NCI-H446 (cell line): ENCODE measurements at regions not wholly inside any gene's neighbourhood (a gene's known extent, or its start where the extent isn't known, plus 50 kb on each side); places are given as distances from the start of the nearest gene placed in this dataset.
"Not testable (repeated sequence)": the region's sequence is repeated elsewhere in the genome, so short reads cannot be mapped to it uniquely, and the experiment has no call there.

Source experiments
- DNase-seq, 2 experiments: peaks; one replicate each; lab custom pipeline; 2025; lab: John Stamatoyannopoulos, UW

DNA sequence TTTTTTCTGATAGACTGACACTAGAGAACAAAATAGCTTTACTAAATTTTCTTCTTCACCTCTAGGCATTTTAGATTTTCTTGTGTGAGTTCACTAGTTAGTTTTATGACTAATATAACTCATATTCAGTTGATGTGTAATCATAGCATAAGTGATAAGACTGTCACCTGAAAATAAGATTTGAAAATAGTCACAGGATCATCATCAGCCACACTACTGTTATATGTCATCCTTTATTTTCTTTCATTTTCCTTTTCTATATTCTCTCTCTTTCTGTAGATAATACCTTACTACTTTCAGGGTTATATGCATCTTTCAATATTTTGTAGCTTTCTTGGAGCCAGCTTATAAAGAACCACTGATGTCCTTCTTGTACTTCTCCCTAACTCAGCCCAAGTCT lies 292.6 kb downstream of the TDRD3 start:
- no peak for DNase-seq

DNA sequence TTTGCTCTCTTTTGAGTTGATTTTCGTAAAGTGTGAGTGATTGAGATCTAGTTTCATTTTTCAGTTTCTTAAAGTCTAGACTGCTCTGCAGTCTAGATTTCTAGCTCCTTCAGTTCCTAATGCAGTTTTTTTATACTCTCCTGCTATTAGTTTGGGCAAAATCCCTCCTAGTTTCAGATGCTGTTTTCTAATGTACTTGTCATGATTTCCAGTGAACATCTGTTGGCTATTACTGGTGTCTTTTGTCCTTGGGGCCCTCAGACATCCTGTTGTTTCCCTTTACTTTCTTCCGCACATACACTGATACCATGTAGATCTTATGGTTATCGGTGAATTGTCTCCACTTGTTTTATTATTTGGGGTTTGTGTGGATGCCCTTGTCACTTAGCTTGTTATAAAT lies 292.1 kb downstream of the TDRD3 start:
- no peak for DNase-seq

DNA sequence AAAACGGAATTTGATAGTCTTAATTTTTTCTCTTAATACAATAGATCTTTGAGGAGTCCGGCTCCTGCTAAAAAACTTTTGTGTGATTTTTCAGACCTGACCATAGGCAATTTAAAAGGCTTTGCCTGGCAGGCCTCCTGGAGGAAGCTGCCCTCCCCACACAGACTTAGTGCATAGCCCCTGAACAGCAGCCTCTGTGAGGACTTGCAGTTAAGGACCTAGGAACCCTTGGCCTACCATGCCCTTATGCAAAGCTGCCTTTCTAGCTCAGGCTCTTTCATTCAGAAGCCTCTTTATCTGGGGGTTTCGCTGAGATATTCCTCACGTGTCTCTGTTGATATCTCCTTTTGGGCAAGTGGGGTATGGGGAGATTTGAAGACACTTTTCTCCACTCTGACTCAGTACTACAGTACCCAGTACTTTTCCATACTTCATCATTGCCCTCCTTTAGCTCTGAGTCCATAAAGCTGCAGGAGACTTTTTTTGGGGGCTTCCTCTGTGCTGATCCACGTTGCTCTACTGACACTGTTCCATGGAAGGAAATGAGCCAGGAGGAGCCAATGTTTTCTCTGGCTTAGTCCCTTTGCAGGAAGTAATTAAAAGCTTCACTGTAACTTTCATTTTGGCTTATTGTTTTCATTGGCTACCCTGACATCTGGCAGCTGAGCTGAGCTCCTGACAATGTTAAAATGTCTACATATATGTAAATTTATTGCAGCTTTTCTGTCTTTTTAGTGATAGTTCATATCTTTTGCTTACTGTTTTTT lies 283.1 kb downstream of the TDRD3 start:
- DNase-seq: no peak

DNA sequence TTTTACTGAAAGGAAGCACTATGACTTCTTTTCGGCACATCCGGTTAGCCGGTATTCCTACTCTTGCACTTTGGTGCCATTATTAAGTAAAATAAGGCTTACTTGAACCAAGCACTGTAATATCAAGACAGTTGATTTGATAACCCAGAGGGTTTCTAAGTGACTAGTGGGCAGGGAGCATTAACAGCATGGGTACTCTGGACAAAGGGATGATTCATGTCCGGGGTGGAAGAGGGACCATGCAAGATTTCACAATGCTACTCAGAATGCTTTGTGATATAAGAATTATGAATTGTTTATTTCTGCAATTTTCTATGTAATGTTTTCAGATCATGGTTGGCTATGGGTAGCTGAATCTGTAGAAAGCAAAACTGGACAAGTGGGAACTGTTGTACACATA lies 282.1 kb downstream of the TDRD3 start:
- DNase-seq: no peak

DNA sequence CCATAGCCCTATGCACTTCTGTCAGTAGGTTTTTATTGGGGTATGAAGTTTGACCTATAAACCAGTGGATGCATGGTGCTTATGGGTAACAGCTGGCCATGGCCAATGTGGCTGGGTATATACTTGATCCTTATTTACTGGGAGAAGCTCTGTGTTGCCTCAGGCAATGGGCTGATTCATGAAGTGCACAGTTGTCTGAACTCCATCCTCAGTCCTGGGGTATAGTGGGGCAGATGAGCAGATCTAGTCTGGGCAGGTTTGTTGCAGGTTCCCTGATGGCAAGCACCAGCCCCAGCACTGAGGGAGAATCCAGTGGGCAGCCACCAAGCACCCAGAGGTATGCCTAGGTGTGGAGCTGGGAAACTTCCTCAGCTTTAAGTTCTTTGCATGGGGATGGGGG lies 274.4 kb downstream of the TDRD3 start:
- no peak for DNase-seq

DNA sequence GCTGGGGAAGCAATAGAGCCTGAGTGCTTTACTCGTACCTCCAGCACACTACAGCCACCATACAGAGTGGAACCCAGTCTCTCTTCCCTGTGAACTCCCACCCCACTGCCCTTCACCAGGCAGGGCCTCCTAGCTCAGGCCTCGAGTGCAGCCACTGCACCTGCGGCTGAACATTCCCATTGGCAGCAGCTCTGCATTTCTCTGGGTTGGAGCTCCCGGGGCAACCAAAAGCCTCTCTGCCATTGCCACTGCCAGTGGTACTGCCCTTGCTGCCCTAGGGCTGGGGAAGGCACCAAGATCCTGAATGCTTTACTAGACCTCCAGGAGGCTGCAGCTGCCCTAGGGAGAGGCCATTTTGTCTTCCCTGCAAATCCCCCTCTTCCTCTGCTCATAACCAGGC lies 266.8 kb downstream of the TDRD3 start:
- DNase-seq: no peak

DNA sequence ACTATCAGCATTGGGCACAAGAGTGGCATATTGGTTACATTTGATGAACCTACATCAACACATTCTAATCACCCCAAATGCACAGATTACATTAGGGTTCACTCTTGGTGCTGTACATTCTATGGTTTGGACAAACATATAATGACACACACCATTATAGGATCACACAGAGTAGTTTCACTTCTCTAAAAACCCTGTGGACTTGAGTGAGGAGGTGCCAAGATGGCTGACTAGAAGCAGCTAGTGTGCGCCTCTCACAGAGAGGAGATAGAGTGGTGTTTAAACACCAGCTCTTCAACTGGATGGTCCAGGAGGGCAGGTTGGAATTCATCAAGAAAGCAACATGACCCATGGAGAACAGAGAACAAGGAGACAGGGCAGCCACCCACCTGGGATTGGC lies 265.6 kb downstream of the TDRD3 start:
- DNase-seq: no peak

DNA sequence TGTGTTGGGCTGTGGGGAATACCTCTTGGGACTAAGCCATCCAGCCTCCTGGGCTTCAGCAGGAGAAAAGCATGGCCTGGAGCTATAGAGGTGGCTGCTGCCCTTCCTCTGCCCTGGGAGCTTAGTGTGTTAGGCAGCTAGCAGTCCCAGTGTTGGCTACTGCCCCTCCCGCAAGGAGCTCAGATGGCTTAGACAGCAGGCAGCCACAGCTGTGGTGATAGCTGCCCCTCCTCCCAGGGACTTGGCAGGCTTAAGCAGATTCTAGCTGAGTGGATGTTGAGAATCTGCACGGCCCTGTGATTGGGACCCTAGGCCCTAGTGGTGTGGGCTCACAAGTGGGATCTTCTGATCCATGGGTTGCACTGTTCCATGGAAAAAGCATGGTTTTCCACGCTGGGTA lies 264.5 kb downstream of the TDRD3 start:
- DNase-seq: peak in 1 of 2 experiments; percentile 24

DNA sequence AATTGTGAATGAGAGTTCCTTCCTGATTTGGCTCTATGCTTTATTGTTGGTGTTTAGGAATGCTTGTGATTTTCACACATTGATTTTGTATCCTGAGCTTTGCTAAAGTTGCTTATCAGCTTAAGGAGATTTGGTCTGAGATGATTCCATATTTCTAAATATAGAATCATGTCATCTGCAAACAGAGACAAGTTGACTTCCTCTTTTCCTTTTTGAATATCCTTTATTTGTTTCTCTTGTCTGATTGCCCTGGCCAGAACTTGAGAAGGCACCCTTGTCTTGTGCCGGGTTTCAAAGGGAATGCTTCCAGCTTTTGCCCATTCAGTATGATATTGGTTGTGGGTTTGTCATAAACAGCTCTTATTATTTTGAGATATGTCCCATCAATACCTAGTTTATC lies 260.6 kb downstream of the TDRD3 start:
- not testable (repeated sequence) for DNase-seq

DNA sequence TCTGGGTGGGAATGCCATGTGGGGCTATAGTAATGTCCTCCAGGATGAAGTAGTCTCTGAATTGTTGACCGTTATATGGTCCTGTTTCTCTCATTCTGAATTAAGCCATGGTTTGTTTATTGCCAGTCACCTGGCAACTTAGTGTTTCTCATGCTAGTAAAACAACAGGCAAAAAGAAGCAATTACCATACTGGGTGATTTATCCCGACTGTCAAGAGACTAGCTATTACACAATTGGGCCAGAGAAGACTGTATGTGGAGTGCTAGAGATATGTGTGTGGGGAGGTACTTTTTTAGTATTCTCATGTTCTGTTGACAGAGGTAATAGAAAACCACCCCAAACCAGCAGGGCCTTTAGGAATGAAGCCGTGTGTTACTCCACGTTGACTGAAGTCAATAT lies 258.2 kb downstream of the TDRD3 start:
- no peak for DNase-seq

DNA sequence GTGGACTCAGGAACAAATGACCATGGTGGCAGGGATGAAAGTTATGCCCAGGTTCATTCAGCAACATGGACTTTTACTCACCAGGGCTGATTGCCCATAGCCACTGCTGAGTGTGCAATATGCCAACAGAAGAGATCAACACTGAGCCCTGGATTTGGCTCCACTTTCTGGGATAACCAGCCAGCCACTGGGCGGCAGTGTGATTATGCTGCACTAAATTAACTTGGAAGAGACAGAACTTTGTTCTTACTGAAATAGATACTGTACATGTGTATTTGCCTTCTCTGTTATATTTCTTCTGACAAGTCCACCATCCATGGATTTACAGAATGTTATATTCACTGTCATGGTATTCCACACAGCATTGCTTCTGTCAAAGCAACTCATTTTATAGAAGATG lies 257.4 kb downstream of the TDRD3 start:
- peak; percentile 0 to 41 for DNase-seq

DNA sequence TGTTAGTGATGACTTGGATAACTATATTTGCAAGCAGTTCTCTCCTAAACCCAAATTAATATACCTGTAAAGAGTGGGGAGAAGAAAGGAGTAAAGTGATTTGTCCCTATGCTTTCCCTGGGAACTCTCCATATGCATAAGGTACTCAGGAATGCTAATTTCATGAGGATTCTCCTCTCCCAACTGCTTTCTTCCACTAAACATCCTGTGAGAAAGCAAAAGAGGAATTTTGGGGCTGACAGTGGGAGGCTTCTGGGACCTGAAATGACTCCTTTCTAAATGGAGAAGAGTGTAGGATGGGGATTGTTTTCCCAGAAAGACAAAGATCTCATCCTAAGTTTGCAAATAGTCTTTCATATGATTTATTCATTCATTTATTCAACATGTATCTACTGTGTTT lies 250.5 kb downstream of the TDRD3 start:
- no peak for DNase-seq

DNA sequence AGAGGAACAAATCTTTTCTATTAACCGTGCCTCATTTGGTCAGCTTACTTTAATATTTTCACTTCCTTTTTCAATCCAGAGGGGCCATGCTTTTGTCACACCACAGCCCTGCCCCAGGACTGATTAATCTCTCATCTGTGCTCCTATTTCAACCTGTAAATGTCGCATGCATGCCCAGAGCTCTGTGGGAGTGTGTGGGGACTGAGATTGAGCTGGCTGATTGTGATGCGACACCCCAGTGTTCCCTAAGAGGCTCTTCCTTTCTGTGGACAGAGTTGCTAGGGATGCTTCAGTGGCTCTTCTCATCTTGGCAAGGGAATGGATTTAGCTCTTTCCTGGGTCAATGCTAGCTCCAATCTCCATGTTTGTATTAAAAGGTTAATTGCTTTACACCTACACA lies 249.6 kb downstream of the TDRD3 start:
- no peak for DNase-seq

DNA sequence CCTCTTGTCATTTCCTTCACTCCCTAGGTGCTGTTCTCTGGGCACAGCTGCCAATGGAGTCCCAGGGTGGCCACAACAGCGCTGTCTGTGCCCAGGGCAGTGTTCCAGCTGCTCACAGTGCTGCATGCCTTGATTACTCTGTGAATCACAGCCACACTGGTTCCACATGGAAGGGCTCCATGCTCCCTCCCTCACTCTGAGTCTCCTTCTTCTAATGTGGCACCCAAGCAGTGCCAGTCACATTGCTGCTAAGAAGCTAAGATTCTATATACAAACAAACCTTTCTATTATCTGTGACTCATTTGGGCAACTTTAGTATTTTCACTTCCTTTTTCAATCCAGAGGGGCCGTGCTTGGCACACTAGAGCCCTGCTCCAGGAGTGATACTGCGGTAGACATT lies 248.7 kb downstream of the TDRD3 start:
- DNase-seq: no peak

DNA sequence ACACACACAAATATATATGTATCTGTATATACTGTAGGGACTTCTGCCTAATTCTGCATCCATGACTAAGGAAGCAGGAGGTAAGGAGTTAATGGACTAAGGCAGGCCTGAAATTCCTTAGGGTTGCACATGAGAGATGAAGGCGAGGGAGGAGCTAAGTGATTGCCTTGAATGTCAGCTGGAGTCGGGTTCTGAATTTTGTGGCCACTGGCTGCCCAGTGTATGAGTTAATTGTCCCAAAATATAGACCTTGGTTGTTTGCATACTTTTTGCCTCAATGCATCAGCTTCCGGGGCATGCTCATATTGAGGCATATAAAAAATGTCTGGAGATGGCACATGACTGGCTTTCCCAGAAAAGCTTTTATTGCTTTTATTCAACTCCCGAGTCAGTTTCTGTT lies 245.5 kb downstream of the TDRD3 start:
- DNase-seq: no peak

DNA sequence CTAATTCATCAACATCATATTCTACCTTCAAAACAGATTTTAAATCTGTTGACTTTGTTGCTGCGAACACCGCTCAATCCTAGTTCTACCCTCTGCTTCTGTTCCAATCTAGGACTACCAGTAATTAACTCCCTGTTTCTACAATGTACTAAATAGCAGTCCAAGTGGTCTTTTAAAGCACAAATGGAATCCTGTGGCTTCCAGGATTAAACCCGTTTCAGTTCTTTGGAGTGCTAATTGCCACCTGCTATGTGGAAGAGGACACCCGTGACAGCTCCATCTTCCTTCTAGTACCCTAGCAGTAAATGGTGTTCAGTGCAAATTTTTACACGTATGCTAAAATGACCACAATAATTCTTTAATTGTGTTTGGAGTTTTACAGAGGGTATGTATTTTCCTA lies 232.1 kb downstream of the TDRD3 start:
- no peak for DNase-seq

DNA sequence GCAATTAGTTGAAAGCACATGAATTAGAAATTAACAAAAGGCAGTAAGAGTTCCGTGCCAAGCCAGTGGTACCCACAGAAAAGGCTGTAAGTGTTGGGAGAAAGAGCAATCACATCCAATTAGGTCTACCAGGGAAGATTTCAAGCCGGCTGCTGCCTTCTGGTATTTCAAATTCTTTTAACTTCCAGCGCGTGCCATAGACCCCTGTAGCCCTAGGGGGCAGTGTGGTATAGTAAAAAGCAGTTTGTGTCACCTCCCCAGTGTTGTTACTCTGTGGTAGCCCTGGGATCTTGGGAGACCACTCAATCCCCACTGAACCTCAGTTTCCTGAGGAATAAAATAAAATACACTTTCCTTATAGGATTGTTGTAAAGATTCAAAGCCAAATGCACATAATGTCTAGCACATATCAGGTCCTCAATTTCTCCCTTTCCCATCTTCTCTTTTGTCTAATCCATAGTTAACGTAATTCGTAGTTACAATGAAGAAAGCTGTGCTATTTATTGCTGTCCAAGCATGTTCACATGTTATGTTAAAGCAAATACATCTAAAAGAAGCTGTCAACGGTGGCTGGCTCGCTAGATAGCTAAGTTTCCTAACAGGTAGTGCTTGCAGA lies 230.2 kb downstream of the TDRD3 start:
- peak; percentile 0 to 20 for DNase-seq
